Kidney epithelial cell (primary cell): ENCODE measurements at regions not wholly inside any gene's neighbourhood (a gene's known extent, or its start where the extent isn't known, plus 50 kb on each side); places are given as distances from the start of the nearest gene placed in this dataset.

Source experiments
- DNase-seq: peaks from one replicate; pipeline ENCODE4 v3.0.0-alpha.2; 2010; ENCODE audit warnings: low read depth
- H3K27me3 ChIP-seq: 2 replicates; pipeline ENCODE4 v1.6.0; 2011; ENCODE audit warnings: low read length; ENCODE audit not compliant: control insufficient read depth, insufficient read depth
- H3K36me3 ChIP-seq: 2 replicates; pipeline ENCODE4 v1.5.1; 2011; ENCODE audit warnings: low read length; ENCODE audit not compliant: control insufficient read depth, insufficient read depth
- H3K4me3 ChIP-seq: 2 replicates; pipeline ENCODE4 v1.5.1; 2011; ENCODE audit warnings: low read depth, mild to moderate bottlenecking, control low read depth, low read length
- CTCF ChIP-seq: IDR thresholded peaks from 2 replicates; pipeline ENCODE4 v1.5.1; 2011; ENCODE audit warnings: mild to moderate bottlenecking, moderate library complexity, low read length, control low read depth, inconsistent platforms; ENCODE audit not compliant: insufficient read depth, poor library complexity, severe bottlenecking

GRCh38 chr2:157067562-157067961 is 189.9 kb upstream of the GALNT5 start:
- H3K4me3 ChIP-seq: no peak overlapping the region
- DNase-seq: no peak
- no peaks in the 10 kb centered on the region for H3K36me3 ChIP-seq
- no peaks in the 10 kb centered on the region for H3K27me3 ChIP-seq
- no peak for TF ChIP-seq CTCF

- no peak for TF ChIP-seq CTCF
- Histone ChIP-seq H3K4me3 (no peak overlapping the region), H3K27me3 (no peaks in the 10 kb centered on the region), H3K36me3 (no peaks in the 10 kb centered on the region)
- DNase-seq: no peak
Observed at GRCh38 chr2:157068237-157068636, 189.3 kb upstream of the GALNT5 start.

- H3K36me3 ChIP-seq: no peaks in the 10 kb centered on the region
- H3K4me3 ChIP-seq: no peak overlapping the region
- H3K27me3 ChIP-seq: no peaks in the 10 kb centered on the region
- no peak for TF ChIP-seq CTCF
- no peak for DNase-seq
Observed at GRCh38 chr2:157075924-157076323, 181.6 kb upstream of the GALNT5 start.

- no peak for TF ChIP-seq CTCF
- Histone ChIP-seq H3K27me3 (no peaks in the 10 kb centered on the region), H3K36me3 (no peaks in the 10 kb centered on the region), H3K4me3 (no peak overlapping the region)
- no peak for DNase-seq
Observed at GRCh38 chr2:157076526-157077161, 180.9 kb upstream of the GALNT5 start.

- Histone ChIP-seq H3K4me3 (no peak overlapping the region), H3K36me3 (no peaks in the 10 kb centered on the region), H3K27me3 (no peaks in the 10 kb centered on the region)
- no peak for TF ChIP-seq CTCF
- no peak for DNase-seq
Observed at GRCh38 chr2:157077753-157078350, 179.7 kb upstream of the GALNT5 start.

GRCh38 chr2:157082950-157083349 is 174.6 kb upstream of the GALNT5 start:
- DNase-seq: no peak
- no peak for TF ChIP-seq CTCF
- Histone ChIP-seq H3K36me3 (no peaks in the 10 kb centered on the region), H3K4me3 (no peak overlapping the region), H3K27me3 (no peaks in the 10 kb centered on the region)
